Activated CD4-positive, alpha-beta memory T cell treated with anti-CD3 and anti-CD28 coated beads for 36 hours (primary cell): ENCODE measurements at regions not wholly inside any gene's neighbourhood (a gene's known extent, or its start where the extent isn't known, plus 50 kb on each side); places are given as distances from the start of the nearest gene placed in this dataset.

Experiments used
- CTCF ChIA-PET: fragments of 350-600 bp; sonication (Branson Sonifier 250); formaldehyde crosslinking; loops from one replicate; lab custom pipeline; 2021; ENCODE audit warnings: antibody characterized with exemption, inconsistent platforms; lab: Charles Lee
- POLR2A ChIA-PET: fragments of 350-600 bp; sonication (Branson Sonifier 250); formaldehyde crosslinking; loops from one replicate; lab custom pipeline; 2021; ENCODE audit warnings: antibody characterized with exemption; lab: Charles Lee
- DNase-seq: peaks from one replicate; pipeline ENCODE4 v3.0.0-alpha.2; 2020
- H3K27ac Mint-ChIP-seq: one replicate; pipeline ENCODE4 v1.8.0; 2021; ENCODE audit warnings: mixed read lengths
- H3K27me3 Mint-ChIP-seq: one replicate; pipeline ENCODE4 v1.8.0; 2021; ENCODE audit warnings: mixed read lengths
- H3K36me3 Mint-ChIP-seq: one replicate; pipeline ENCODE4 v1.8.0; 2021; ENCODE audit warnings: mixed read lengths
- H3K4me1 Mint-ChIP-seq: one replicate; pipeline ENCODE4 v1.8.0; 2021; ENCODE audit warnings: low read depth, mixed read lengths
- H3K4me3 Mint-ChIP-seq: one replicate; pipeline ENCODE4 v1.8.0; 2021; ENCODE audit warnings: mild to moderate bottlenecking, mixed read lengths
- H3K9me3 Mint-ChIP-seq: one replicate; pipeline ENCODE4 v1.8.0; 2021; ENCODE audit warnings: mixed read lengths
- intact Hi-C: fragments of 100-400 bp; cut with micrococcal nuclease; formaldehyde crosslinking; loops from one replicate; pipeline ENCODE4 v1.15.1; 2023

DNA sequence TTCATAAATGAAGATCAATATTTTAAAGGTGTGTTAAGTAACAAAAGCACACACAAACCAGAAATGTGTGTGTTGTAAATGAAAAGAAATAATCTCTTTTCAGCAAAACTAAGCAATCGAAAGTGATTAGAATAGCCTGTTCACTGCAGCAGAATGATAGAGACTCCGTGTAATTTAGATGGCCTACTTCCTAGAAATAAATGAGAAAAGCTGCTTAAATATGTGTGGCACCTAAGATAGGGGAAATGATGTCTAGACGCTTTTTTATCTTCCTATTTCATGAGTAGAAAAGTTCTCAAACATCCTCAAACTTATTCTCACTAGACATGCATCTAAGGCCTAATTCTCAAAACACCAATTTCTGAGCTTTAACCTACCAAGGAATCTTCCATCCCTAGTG is 124.7 kb upstream of the BRINP3 start:
- no peak overlapping the region for H3K27ac Mint-ChIP-seq
- peaks cover 6% of the 10 kb centered on the region for H3K9me3 Mint-ChIP-seq
- no peak for DNase-seq
- ChIA-PET POLR2A (no interaction called here), CTCF (no interaction called here)
- H3K4me1 Mint-ChIP-seq: no peaks in the 10 kb centered on the region
- no peaks in the 10 kb centered on the region for H3K36me3 Mint-ChIP-seq
- no peaks in the 10 kb centered on the region for H3K27me3 Mint-ChIP-seq
- no peak overlapping the region for H3K4me3 Mint-ChIP-seq
- intact Hi-C loops: no loop called here

DNA sequence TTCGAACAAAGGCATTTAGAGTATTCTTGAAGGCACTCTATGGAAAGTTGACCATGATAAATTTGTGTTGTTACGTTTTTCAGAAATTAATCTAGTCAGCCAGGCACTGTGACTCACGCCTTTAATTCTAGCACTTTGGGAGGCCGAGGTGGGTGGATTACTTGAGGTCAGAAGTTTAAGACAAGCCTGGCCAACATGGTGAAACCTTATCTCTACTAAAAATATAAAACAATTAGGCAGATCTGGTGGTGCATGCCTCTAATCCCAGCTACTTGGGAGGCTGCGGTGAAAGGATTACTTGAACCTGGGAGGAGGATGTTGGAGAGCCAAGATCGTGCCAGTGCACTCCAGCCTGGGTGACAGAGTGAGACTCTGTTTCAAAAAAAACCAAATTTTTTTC is 130.6 kb upstream of the BRINP3 start:
- H3K9me3 Mint-ChIP-seq: peaks cover 10% of the 10 kb centered on the region
- POLR2A ChIA-PET: no interaction called here
- no peak for DNase-seq
- CTCF ChIA-PET: no interaction called here
- no peaks in the 10 kb centered on the region for H3K4me1 Mint-ChIP-seq
- H3K27ac Mint-ChIP-seq: no peak overlapping the region
- intact Hi-C loops: no loop called here
- no peaks in the 10 kb centered on the region for H3K36me3 Mint-ChIP-seq
- H3K4me3 Mint-ChIP-seq: no peak overlapping the region
- no peaks in the 10 kb centered on the region for H3K27me3 Mint-ChIP-seq

DNA sequence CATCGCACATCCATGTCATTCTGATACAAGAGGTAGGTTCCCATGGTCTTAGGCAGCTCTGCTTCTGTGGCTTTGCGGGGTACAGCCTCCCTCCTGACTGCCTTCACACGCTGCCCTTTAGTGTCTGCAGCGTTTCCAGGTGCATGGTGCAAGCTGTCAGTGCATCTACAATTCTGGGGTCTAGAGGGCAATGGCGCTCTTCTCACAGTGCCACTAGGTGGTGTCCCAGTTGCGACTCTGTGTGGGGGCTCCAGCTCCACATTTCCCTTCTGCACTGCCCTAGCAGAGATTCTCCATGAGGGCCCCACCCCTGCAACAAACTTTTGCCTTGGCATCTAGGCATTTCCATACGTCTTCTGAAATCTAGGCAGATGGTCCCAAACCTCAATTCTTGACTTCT is 138.2 kb upstream of the BRINP3 start:
- DNase-seq: no peak
- Mint-ChIP-seq H3K4me3 (no peak overlapping the region), H3K36me3 (no peaks in the 10 kb centered on the region), H3K9me3 (peaks cover 8% of the 10 kb centered on the region), H3K27ac (no peak overlapping the region), H3K4me1 (no peaks in the 10 kb centered on the region), H3K27me3 (no peaks in the 10 kb centered on the region)
- CTCF ChIA-PET: no interaction called here
- POLR2A ChIA-PET: no interaction called here
- intact Hi-C loops: no loop called here

DNA sequence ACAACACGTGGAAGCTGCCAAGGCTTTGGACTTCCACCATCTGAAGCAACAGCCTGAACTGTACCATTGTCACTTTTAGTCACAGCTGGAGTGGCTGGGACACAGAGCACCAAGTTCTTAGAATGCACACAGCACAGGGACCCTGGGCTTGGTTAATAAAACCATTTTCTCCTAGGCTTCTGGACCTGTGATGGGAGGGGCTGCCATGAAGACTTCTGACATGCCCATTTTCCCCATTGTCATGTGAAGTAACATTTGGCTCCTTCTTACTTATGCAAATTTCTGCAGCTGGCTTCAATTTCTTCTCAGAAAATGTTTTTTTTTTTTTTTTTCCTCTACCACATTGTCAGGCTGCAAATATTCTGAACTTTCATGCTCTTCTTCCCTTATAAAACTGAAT is 138.6 kb upstream of the BRINP3 start:
- Mint-ChIP-seq H3K4me3 (no peak overlapping the region), H3K27ac (no peak overlapping the region), H3K27me3 (no peaks in the 10 kb centered on the region), H3K36me3 (no peaks in the 10 kb centered on the region), H3K9me3 (peaks cover 8% of the 10 kb centered on the region), H3K4me1 (no peaks in the 10 kb centered on the region)
- intact Hi-C loops: no loop called here
- no peak for DNase-seq
- CTCF ChIA-PET: no interaction called here
- POLR2A ChIA-PET: no interaction called here

DNA sequence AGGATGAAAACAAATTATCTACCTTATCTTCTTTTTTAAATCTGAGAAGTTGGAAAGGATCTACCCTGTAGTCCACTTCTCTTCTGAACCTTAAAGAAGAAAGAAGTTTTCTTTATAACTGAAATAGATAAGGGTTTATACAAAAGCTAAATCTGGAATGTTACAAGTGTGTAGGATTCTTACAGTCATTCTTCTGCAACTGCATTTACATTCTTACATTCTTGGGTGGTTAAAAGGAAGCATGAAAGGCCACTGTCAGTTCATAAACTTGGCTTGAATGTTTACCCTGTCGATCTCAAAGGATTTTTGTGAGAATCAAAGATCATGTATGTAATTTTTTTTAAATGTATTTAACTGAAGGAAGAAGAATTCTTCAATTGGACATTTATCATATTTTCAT is 142.1 kb upstream of the BRINP3 start:
- intact Hi-C loops: no loop called here
- no peak for DNase-seq
- H3K4me1 Mint-ChIP-seq: no peaks in the 10 kb centered on the region
- ChIA-PET CTCF (no interaction called here), POLR2A (no interaction called here)
- H3K27ac Mint-ChIP-seq: no peak overlapping the region
- H3K27me3 Mint-ChIP-seq: no peaks in the 10 kb centered on the region
- no peaks in the 10 kb centered on the region for H3K36me3 Mint-ChIP-seq
- H3K4me3 Mint-ChIP-seq: no peak overlapping the region
- peaks cover 8% of the 10 kb centered on the region for H3K9me3 Mint-ChIP-seq

DNA sequence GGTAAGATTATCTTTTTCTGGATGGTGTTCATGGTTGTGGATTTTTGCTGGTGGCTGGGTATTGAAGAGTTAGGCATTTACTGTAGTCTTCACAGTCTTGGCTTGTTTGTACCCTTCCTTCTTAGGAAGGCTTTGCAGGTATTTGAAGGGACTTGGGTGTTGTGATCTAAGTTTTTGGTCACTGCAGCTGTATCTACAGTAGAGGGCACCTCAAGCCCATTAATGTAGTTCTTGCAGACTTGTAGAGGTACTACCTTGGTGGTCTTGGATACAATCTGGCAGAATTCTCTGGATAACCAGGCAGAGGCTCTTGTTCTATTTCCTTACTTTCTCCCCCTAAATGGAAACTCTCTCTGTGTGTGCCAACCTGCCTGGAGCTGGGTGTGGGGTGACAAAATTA is 155.8 kb upstream of the BRINP3 start:
- no peaks in the 10 kb centered on the region for H3K36me3 Mint-ChIP-seq
- CTCF ChIA-PET: no interaction called here
- no peaks in the 10 kb centered on the region for H3K27me3 Mint-ChIP-seq
- H3K4me1 Mint-ChIP-seq: no peaks in the 10 kb centered on the region
- no peak overlapping the region for H3K27ac Mint-ChIP-seq
- intact Hi-C loops: no loop called here
- H3K9me3 Mint-ChIP-seq: peaks cover 12% of the 10 kb centered on the region
- no peak overlapping the region for H3K4me3 Mint-ChIP-seq
- DNase-seq: no peak
- POLR2A ChIA-PET: no interaction called here

DNA sequence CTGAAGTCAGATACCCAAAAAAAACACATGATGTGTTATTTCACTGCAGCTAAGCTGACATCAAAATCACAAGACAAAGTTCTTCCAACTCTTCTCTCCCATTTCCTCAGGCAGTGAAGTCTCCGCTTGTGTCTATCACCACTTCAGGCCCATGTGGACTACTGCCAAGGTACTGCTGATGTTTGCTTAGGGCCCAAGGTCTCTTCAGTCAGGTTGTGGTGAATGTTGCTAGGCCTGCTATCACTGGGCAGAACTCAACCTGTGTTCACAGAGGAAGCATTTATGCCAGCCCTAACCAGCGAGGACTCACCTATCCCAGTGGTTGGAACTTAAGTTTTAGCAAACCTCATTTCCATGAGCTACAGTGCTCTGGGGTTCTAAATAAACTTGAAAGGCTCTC is 156.5 kb upstream of the BRINP3 start:
- Mint-ChIP-seq H3K27ac (no peak overlapping the region), H3K4me1 (no peaks in the 10 kb centered on the region), H3K36me3 (no peaks in the 10 kb centered on the region), H3K27me3 (no peaks in the 10 kb centered on the region), H3K4me3 (no peak overlapping the region), H3K9me3 (peaks cover 12% of the 10 kb centered on the region)
- POLR2A ChIA-PET: no interaction called here
- no peak for DNase-seq
- CTCF ChIA-PET: no interaction called here
- intact Hi-C loops: no loop called here

DNA sequence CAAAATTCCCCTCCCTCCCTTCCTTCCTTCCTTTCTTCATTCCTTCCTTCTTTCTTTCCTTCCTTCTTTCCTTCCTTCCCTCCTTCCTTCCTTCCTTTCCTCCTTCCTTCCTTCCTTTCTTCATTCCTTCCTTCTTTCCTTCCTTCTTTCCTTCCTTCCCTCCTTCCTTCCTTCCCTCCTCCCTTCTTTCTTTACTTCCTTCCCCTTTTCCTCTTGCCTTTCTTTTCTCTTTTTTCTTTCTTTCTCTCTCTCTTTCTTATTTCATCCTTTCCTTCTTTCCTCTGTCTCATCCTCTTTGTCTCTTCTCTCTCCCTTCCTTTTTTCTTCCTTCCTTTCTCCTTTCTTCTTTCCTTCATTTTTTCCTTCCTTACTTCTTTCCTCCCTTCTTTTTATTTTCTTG is 171.9 kb upstream of the BRINP3 start:
- Mint-ChIP-seq H3K9me3 (peaks cover 12% of the 10 kb centered on the region), H3K4me3 (no peak overlapping the region), H3K36me3 (peaks cover 1% of the 10 kb centered on the region), H3K27me3 (no peaks in the 10 kb centered on the region), H3K27ac (no peak overlapping the region), H3K4me1 (no peaks in the 10 kb centered on the region)
- POLR2A ChIA-PET: no interaction called here
- no peak for DNase-seq
- intact Hi-C loops: no loop called here
- CTCF ChIA-PET: no interaction called here

DNA sequence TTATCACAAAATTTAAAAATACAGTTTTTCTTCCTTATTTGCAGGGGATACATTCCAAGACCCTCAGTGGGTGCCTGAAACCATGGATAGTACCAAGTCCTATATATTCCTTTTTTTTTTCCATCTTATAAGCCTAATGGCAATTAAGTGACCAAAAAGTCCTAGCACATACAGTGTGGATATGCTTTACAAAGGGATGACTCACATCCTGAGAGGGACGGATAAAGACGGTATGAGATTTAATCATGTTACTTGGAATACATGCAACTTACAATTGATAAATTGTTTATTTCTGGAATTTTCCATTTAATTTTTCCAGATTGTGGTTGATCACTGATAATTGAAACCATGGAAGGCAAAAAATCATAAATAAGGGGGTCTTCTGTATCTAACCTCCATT is 181.2 kb upstream of the BRINP3 start:
- Mint-ChIP-seq H3K9me3 (peaks cover 10% of the 10 kb centered on the region), H3K27ac (no peak overlapping the region), H3K27me3 (no peaks in the 10 kb centered on the region), H3K4me3 (no peak overlapping the region), H3K36me3 (no peaks in the 10 kb centered on the region), H3K4me1 (no peaks in the 10 kb centered on the region)
- CTCF ChIA-PET: no interaction called here
- no peak for DNase-seq
- POLR2A ChIA-PET: no interaction called here
- intact Hi-C loops: no loop called here

DNA sequence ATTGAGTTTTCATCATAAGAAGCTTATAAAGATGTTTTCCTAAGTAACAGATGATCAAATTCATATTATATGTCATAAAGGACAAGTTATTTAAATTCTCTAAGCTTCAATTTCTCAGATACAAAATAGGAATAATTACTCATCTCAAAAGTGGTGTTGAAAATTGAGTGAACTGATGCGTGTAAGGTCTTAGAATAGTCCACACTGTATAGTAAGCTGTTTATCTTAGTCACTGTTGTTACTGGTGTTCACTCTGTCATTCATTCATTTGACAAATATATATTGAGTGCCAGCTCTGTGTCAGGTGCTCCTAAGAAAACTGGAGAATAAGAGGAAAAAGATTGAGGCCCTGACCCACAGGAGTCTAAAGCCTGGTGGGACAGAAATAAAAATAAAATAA is 186.3 kb upstream of the BRINP3 start:
- ChIA-PET POLR2A (no interaction called here), CTCF (no interaction called here)
- Mint-ChIP-seq H3K27me3 (no peaks in the 10 kb centered on the region), H3K9me3 (peaks cover 8% of the 10 kb centered on the region), H3K4me1 (no peaks in the 10 kb centered on the region), H3K27ac (no peak overlapping the region), H3K4me3 (no peak overlapping the region), H3K36me3 (no peaks in the 10 kb centered on the region)
- intact Hi-C loops: no loop called here
- no peak for DNase-seq

DNA sequence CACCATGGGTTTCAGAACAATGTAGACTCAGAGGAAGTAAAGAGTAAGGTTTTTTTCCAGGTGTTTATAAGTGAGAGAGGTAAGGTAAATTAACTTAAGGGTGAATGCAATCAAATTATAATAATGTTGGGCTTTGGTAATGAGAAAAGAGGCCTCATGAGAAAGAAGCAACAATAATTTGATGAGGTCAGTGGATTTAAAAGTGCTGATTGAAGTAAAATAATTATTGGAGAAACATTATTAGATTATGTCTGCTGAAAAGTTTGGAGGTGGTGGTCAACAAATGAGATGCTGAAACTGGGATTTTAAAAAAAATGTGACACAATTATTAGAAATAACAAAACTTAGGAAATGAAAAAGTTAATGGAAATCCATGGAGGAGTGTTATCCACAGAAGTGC is 187.4 kb upstream of the BRINP3 start:
- ChIA-PET POLR2A (no interaction called here), CTCF (no interaction called here)
- H3K36me3 Mint-ChIP-seq: no peaks in the 10 kb centered on the region
- no peaks in the 10 kb centered on the region for H3K4me1 Mint-ChIP-seq
- intact Hi-C loops: no loop called here
- H3K27ac Mint-ChIP-seq: no peak overlapping the region
- DNase-seq: no peak
- peaks cover 11% of the 10 kb centered on the region for H3K9me3 Mint-ChIP-seq
- H3K4me3 Mint-ChIP-seq: no peak overlapping the region
- H3K27me3 Mint-ChIP-seq: no peaks in the 10 kb centered on the region

DNA sequence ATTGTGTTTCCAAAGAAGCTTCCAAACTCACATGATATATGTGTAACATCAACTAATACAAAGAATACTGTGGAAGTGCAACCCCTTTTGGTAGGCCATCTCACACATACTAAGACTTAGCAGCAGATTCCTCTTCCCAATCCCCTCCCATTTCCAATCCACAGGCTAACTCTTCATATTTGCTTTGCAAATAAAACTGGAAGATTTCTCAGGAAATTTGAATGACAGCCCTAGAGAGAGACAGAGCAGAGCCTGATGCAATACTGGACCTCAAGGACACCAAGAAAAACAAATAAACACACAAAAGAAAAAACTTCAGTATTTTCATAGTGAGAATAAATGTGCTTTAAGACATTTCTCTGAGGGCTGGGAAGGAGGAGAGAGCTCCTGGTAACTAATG is 190.2 kb upstream of the BRINP3 start:
- intact Hi-C loops: no loop called here
- POLR2A ChIA-PET: no interaction called here
- H3K9me3 Mint-ChIP-seq: peaks cover 14% of the 10 kb centered on the region
- CTCF ChIA-PET: no interaction called here
- H3K4me3 Mint-ChIP-seq: no peak overlapping the region
- DNase-seq: no peak
- no peaks in the 10 kb centered on the region for H3K27me3 Mint-ChIP-seq
- H3K27ac Mint-ChIP-seq: no peak overlapping the region
- no peaks in the 10 kb centered on the region for H3K36me3 Mint-ChIP-seq
- H3K4me1 Mint-ChIP-seq: no peaks in the 10 kb centered on the region

DNA sequence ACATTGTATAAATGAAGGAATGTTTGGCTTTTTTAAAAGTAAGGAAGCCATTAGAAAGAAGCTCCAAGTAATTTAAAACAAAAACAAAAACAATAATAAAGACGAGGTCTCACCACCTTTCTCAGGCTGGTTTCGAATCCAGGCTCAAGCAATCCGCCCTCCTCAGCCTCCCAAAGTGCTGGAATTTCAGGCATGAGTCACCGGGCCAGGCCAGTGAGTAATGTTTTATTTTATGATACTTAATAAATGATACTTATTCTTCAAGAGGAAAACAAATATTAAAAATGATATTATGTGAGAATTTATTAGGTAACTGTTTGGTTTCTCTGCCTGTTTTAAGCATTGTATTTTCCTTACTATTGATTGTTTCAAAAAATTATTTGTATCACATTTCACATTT is 201.4 kb upstream of the BRINP3 start:
- intact Hi-C loops: no loop called here
- no peaks in the 10 kb centered on the region for H3K27me3 Mint-ChIP-seq
- no peak for DNase-seq
- no peaks in the 10 kb centered on the region for H3K4me1 Mint-ChIP-seq
- ChIA-PET CTCF (no interaction called here), POLR2A (no interaction called here)
- H3K9me3 Mint-ChIP-seq: peaks cover 15% of the 10 kb centered on the region
- no peak overlapping the region for H3K4me3 Mint-ChIP-seq
- no peak overlapping the region for H3K27ac Mint-ChIP-seq
- H3K36me3 Mint-ChIP-seq: no peaks in the 10 kb centered on the region

DNA sequence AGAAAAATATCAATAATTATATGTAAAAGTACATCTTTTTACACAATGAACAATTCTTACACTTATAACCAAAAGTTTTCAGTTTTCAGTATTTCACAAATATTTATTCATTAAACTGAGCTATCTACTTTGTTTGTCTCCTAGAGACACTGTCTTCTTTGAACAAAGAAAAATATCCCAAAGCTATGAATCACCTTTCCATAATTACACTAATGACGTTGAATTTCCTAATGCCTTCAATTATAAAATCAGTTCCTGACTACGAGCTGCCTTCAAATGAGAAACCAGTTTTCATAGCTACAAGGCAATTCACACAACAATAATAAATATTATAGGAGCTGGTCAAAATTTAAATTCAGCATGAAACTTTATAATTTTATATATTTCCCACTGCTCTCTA is 201.8 kb upstream of the BRINP3 start:
- Mint-ChIP-seq H3K36me3 (no peaks in the 10 kb centered on the region), H3K4me3 (no peak overlapping the region), H3K27me3 (no peaks in the 10 kb centered on the region), H3K9me3 (peaks cover 15% of the 10 kb centered on the region), H3K27ac (no peak overlapping the region), H3K4me1 (no peaks in the 10 kb centered on the region)
- ChIA-PET CTCF (no interaction called here), POLR2A (no interaction called here)
- DNase-seq: no peak
- intact Hi-C loops: no loop called here
